ENCODE measurements at regions not wholly inside any gene's neighbourhood (a gene's known extent, or its start where the extent isn't known, plus 50 kb on each side); places are given as distances from the start of the nearest gene placed in this dataset.

DNA sequence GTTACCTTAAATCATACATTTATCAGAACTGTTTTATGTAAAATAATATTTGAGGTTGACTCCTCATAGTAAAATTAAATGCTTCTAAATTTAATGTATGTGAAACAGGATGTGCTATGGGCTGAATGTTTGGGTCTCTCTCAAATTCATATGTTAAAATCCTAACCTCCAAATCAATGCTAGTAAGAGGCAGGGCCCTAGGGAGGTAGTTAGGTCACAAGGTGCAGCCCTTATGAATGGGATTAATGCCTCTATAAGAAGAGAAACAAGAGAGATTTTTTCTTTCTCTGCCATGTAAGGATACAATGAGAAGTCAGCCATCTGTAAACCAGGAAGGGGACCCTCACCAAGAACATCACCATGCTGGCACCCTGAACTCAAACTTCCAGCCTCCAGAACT lies 67.2 kb upstream of the ETAA1 start:
- TF ChIP-seq POLR2A (IDR thresholded peaks at IDR 0.05; ENCODE audit: low read depth, low read length): no peak
- TF ChIP-seq, protein P1, sequence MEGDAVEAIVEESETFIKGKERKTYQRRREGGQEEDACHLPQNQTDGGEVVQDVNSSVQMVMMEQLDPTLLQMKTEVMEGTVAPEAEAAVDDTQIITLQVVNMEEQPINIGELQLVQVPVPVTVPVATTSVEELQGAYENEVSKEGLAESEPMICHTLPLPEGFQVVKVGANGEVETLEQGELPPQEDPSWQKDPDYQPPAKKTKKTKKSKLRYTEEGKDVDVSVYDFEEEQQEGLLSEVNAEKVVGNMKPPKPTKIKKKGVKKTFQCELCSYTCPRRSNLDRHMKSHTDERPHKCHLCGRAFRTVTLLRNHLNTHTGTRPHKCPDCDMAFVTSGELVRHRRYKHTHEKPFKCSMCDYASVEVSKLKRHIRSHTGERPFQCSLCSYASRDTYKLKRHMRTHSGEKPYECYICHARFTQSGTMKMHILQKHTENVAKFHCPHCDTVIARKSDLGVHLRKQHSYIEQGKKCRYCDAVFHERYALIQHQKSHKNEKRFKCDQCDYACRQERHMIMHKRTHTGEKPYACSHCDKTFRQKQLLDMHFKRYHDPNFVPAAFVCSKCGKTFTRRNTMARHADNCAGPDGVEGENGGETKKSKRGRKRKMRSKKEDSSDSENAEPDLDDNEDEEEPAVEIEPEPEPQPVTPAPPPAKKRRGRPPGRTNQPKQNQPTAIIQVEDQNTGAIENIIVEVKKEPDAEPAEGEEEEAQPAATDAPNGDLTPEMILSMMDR (conservative IDR thresholded peaks at IDR 0.05; ENCODE audit: low read depth, low read length): no peak

All from IMR-90 (cell line).